Kidney (tissue), 13 donors: ENCODE measurements at regions not wholly inside any gene's neighbourhood (a gene's known extent, or its start where the extent isn't known, plus 50 kb on each side); places are given as distances from the start of the nearest gene placed in this dataset.

ENCODE experiments used
- DNase-seq, 5 donors: peaks; one replicate each; pipeline ENCODE4 v3.0.0-alpha.2; 2013 to 2020
- FAIRE-seq: peaks from 2 replicates; lab custom pipeline; 2012; peaks lifted over from hg19 to GRCh38; lab: Jason Lieb, UNC
- H3K27ac ChIP-seq, 2 donors: one replicate each; pipeline ENCODE4 v1.7.0; 2013; ENCODE audit warnings: low read depth in 2 of 2, low read length in 2 of 2, inconsistent platforms in 1 of 2
- H3K27me3 ChIP-seq: one replicate; pipeline ENCODE4 v1.7.1; 2013; ENCODE audit warnings: low read length, inconsistent platforms; ENCODE audit not compliant: control insufficient read depth, insufficient read depth
- H3K36me3 ChIP-seq, 3 donors: one replicate each; pipeline versions ENCODE4 v1.7.0 to v1.7.1; 2013; ENCODE audit warnings: low read length in 3 of 3, control low read depth in 1 of 3, inconsistent platforms in 1 of 3; ENCODE audit not compliant: insufficient read depth in 3 of 3, control insufficient read depth in 2 of 3
- H3K4me1 ChIP-seq, 3 donors: one replicate each; pipeline versions ENCODE4 v1.7.0 to v1.7.1; 2013; ENCODE audit warnings: low read length in 3 of 3, inconsistent platforms in 1 of 3, low read depth in 1 of 3; ENCODE audit not compliant: control insufficient read depth in 2 of 3, insufficient read depth in 2 of 3
- H3K4me3 ChIP-seq, 3 donors: one replicate each; pipeline versions ENCODE4 v1.7.0 to v1.8.1; 2013; ENCODE audit warnings: low read length in 3 of 3, control low read depth in 1 of 3, inconsistent platforms in 1 of 3
- H3K9ac ChIP-seq, 3 donors: one replicate each; pipeline versions ENCODE4 v1.7.0 to v1.7.1; 2013; ENCODE audit warnings: low read length in 3 of 3, control low read depth in 1 of 3, inconsistent platforms in 1 of 3
- H3K9me3 ChIP-seq, 3 donors: one replicate each; pipeline versions ENCODE4 v1.7.0 to v1.7.1; 2013; ENCODE audit warnings: low read length in 3 of 3, control low read depth in 1 of 3, inconsistent platforms in 1 of 3; ENCODE audit not compliant: control insufficient read depth in 2 of 3, insufficient read depth in 1 of 3
- intact Hi-C: fragments of 100-400 bp; cut with DNase I; formaldehyde crosslinking; loops from one replicate; pipeline ENCODE4 v1.11.1; 2022
- TF ChIP-seq, protein P1 (sequence below): IDR thresholded peaks from 3 replicates; pipeline ENCODE4 v1.5.1; 2012; ENCODE audit warnings: mild to moderate bottlenecking, moderate library complexity, borderline replicate concordance; ENCODE audit not compliant: insufficient read depth; ENCODE audit errors: extremely low read depth
- donor health status: control.
- donor health status: control.
- donor health status: control.
- donor health status: control.
- donor health status: control.
- donor health status: DM: yes; HTN: yes; CAD: no.
- donor health status: Normal renal cell carcinoma (clear cell type).

DNA sequence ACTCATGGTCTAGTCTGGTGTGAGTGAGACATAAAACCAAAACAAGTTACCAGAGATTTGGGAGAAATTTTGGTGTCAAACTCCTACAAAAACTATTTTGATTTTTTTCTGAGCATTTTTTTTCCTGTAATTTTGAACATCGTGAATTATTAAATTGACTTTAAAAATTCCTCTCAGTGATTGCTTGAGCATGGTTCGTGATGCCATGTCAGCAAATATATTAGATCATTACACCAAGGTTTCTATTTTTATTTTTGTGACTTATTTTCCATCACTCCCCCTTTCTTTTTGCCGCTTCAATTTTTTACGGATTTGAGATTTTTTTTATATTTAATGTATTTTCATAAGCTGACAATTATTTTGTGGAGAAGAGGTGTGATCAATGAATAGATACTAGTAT lies 613.9 kb upstream of the LRATD1 start:
- FAIRE-seq, result no peak
- H3K4me1 ChIP-seq, result no peaks in the 10 kb centered on the region
- intact Hi-C loops, result no loop called here

DNA sequence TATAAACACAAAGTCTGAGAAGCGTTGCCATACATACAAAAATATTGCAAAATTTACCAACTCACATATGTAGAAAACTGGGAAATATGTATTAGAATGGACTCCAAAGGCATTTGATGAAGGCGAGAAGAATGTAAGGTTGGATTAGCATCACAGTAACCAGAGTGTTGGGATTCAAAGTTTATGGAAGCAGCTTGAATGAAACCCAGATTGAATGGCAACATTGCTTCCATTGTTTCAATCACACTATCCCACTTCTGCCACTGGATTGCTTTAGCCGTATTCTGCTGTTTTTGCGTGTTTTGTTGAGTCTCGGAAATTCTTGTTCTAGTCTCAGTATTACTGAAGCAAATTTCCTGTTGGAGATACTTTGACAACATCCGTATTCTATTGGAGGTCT lies 609.0 kb upstream of the LRATD1 start:
- Histone ChIP-seq H3K4me1 (no peaks in the 10 kb centered on the region), H3K4me3 (no peak overlapping the region), H3K36me3 (no peaks in the 10 kb centered on the region), H3K9ac (no peak overlapping the region), H3K27me3 (no peaks in the 10 kb centered on the region), H3K27ac (no peak overlapping the region), H3K9me3 (no peaks in the 10 kb centered on the region)
- DNase-seq, result no peak
- TF ChIP-seq, protein P1, sequence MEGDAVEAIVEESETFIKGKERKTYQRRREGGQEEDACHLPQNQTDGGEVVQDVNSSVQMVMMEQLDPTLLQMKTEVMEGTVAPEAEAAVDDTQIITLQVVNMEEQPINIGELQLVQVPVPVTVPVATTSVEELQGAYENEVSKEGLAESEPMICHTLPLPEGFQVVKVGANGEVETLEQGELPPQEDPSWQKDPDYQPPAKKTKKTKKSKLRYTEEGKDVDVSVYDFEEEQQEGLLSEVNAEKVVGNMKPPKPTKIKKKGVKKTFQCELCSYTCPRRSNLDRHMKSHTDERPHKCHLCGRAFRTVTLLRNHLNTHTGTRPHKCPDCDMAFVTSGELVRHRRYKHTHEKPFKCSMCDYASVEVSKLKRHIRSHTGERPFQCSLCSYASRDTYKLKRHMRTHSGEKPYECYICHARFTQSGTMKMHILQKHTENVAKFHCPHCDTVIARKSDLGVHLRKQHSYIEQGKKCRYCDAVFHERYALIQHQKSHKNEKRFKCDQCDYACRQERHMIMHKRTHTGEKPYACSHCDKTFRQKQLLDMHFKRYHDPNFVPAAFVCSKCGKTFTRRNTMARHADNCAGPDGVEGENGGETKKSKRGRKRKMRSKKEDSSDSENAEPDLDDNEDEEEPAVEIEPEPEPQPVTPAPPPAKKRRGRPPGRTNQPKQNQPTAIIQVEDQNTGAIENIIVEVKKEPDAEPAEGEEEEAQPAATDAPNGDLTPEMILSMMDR, result no peak
- intact Hi-C loops, result no loop called here
- FAIRE-seq, result no peak

More for the DNA sequence above, 613.9 kb upstream of the LRATD1 start:
- TF ChIP-seq, protein P1, result no peak
- no peaks in the 10 kb centered on the region for H3K36me3 ChIP-seq
- H3K4me3 ChIP-seq, result no peak overlapping the region
- no peaks in the 10 kb centered on the region for H3K27me3 ChIP-seq
- no peak overlapping the region for H3K27ac ChIP-seq
- no peaks in the 10 kb centered on the region for H3K9me3 ChIP-seq
- no peak overlapping the region for H3K9ac ChIP-seq
- no peak for DNase-seq

DNA sequence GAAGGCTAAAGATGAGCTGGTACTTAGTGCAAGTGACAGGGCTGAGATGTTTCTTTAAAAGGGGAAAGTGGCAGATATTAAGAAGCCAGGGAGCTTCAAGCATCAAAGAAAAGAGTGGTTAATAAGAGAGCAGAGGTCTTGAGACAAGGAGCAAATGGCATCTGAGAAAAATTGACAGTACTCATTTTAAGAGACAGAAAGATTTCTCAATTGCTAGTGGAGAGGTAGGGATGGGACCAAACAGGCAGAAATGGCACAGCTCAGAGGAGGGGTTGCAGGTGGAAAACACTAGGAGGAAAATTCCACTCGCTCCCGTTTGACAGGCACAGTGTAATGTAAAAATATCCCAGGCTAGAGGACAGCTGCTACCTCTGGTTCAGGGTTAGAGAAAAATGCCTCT lies 593.4 kb upstream of the LRATD1 start:
- DNase-seq, result no peak
- intact Hi-C loops, result no loop called here
- TF ChIP-seq, protein P1, result no peak
- no peak overlapping the region for H3K9ac ChIP-seq
- H3K4me1 ChIP-seq, result no peaks in the 10 kb centered on the region
- H3K9me3 ChIP-seq, result no peaks in the 10 kb centered on the region
- H3K36me3 ChIP-seq, result no peaks in the 10 kb centered on the region
- H3K27ac ChIP-seq, result no peak overlapping the region
- H3K27me3 ChIP-seq, result no peaks in the 10 kb centered on the region
- H3K4me3 ChIP-seq, result no peak overlapping the region
- FAIRE-seq, result no peak

DNA sequence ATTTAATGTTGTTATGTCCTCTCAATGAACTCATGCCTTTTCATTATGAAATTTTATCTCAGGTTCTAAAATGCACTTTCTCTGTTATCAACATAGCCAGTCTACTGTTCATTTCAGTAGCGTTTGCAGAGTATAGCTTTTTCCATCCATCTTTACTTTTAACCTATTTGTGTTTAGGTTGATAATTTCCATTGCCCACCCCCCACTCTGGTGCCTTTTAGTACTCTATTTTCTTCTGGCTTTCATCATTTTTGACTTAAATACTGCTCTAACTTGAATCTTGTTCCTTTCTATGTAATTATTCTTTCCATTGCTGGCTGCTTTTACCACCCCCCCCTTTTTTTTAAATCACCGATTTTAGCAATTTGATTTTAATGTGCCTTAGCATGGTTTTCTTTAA lies 585.0 kb upstream of the LRATD1 start:
- Histone ChIP-seq H3K27ac (no peak overlapping the region), H3K27me3 (no peaks in the 10 kb centered on the region), H3K9me3 (no peaks in the 10 kb centered on the region), H3K9ac (no peak overlapping the region), H3K4me3 (no peak overlapping the region), H3K36me3 (no peaks in the 10 kb centered on the region), H3K4me1 (no peaks in the 10 kb centered on the region)
- DNase-seq (no peak), FAIRE-seq (no peak)
- intact Hi-C loops, result no loop called here
- TF ChIP-seq, protein P1, result no peak
